NCI-H2081 treated with DMSO at 0.1 percent for 48 hours (cell line): ENCODE measurements at regions not wholly inside any gene's neighbourhood (a gene's known extent, or its start where the extent isn't known, plus 50 kb on each side); places are given as distances from the start of the nearest gene placed in this dataset.

Experiments used
- DNase-seq: peaks from one replicate; lab custom pipeline; 2025; lab: John Stamatoyannopoulos, UW

DNA sequence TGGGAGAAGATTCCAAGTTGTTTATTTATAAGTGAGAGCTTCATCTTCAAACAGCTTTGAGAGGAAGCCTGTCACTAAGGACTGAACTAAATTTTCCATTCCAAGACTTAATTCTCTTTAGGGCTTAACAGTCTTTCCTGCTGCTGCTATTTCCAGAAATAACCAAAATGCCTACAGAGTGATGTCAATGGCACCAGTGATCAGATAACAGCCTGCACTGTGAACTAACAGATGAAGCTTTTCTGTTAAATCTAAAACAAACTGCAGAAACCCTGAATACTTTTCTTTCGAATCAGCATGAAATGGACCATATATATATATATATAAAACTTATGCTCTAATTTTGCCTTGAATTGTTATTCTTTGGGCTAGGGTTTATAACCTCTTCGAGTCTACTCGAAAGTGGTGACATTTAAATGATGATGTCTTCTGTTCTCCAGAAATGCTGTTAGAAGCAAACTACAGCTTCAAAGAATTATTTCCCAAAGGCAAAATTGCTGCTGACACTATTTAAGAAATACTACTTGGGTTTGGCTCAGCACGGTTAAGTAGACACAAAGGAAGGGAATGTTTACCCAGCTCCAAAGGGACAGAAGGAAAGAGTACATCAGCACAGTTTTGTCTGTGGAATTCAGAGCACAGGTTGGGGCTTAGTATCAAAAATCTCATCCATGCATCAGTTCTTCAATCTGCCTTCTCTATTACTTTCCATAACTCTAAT, 238.5 kb upstream of the LRRN1 start:
- DNase-seq, result no peak

DNA sequence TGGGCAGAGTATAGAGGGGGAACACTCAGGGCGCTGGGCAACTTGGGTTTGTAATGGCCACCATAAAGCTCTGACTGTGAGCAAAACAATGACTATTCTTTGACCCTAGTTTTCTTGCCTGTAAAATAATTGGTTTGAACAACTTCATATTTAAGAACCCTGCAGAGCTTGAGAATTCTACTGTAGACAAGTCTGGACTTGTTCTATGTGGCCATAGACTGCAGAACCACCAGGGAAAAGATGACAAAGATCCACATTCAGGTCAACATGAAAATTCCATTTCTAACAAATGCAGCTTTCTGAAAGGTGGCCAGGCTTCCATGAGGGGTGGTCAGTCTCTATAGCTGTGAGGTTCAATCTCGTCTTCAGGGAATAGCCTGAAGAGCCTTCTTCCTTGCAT, 239.4 kb upstream of the LRRN1 start:
- no peak for DNase-seq

DNA sequence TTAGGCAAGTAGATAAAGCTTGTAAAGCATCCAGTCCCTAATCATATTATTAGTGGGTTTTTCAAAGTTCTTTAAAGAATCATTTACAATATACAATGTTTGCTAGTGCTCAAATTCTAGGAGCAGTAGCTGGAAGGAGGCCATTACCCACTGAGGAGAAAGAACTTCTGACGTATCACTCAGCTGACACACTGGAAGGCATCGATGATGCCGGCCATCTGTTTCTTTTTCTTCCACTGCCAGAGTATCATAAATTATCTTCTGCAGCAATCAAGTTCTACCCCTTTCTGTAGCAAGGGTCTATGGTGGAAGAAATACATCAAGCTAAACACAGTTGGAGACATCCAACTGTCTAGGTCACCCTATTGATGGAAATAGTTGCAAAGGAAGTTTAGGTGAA, 243.2 kb upstream of the LRRN1 start:
- DNase-seq, result no peak

DNA sequence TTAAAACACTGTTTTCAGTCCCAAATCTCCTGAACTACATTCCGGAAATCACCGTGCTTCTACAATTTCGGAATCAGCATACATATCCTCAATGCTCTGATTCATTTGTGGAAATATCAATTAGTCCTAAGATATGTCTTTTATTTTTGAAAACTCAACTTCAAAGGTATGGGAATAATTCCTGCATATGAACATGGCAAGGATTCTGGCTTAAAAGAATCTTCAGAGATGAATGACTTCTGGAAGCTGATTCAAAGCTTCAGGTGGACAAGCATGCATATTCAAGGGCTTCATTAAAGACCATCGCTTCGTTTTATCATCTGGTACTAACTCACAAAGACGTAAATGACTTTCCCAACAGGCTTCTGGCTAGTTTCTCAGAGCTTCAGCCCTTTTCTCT, 246.0 kb upstream of the LRRN1 start:
- DNase-seq, result no peak

DNA sequence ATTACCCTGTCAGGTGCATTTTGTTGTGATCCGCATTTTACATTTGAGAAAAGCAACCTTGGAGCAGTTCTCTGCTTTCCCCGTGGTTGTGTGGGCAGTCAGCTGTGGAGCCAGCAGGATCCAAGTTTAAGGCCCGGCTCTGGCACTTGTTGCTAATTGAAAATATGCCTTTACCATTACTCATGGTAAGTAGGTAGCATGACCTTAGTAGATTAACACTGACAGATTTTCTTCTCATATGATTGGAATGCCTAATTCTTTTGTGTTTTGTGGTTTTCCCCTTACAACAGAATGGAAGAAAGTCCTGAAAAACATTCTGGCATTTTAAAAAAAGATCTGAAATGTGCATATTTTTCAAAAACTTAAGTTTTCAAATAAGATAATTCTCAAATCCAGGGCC, 246.5 kb upstream of the LRRN1 start:
- no peak for DNase-seq

DNA sequence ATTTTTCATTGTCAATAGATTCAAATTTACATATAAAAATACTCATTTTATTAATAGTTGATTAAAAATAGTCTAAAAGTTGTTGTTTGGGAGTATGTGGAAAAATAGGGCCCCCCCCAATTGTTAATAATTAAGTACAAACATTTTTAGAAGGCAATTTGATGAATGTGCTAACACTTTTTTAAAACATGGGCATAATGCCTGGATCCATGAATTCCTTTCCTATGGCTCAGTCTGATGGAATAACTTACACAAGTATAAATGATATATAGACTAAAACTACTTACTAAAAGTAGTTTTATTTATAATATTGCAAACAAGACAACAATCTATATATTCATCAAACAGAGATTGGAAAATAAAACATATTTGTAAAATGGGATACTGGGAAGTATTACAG, 247.2 kb upstream of the LRRN1 start:
- no peak for DNase-seq

DNA sequence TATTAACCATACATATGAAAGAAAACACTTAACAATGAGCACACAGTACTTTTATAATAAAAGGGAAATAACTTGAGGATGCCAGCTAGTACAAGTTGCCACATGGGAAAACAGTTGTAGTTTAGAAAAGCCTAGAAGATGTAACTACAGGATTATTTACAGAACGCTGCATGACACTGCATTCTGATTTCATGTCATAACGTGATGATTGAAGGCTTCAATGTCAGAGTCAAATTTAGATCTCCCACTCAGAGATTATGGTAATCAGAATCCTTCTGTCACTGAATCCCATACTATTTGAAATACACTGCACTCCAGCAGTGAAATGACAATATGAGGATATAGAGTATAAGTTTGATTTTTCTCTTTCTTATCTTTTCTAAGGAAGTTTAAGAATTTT, 253.9 kb upstream of the LRRN1 start:
- DNase-seq, result no peak

DNA sequence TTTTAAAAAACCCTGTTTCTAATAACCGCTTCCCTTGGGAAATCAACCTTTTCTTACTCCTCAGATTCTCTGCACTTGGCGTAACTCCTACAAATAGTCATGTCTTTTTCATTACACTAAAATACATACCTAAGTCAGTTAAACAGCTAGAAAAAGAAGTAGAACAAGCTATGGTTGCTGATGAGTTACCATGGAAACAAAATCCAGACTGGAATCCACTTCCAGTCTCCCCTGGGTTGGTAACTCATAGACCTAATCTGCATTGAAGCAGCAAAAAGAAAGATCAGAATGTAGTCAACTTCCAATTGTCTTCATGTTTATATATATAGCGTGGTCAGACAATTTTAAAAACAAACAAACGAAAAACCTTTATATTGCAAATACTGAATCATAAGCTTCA, 260.8 kb upstream of the LRRN1 start:
- no peak for DNase-seq

DNA sequence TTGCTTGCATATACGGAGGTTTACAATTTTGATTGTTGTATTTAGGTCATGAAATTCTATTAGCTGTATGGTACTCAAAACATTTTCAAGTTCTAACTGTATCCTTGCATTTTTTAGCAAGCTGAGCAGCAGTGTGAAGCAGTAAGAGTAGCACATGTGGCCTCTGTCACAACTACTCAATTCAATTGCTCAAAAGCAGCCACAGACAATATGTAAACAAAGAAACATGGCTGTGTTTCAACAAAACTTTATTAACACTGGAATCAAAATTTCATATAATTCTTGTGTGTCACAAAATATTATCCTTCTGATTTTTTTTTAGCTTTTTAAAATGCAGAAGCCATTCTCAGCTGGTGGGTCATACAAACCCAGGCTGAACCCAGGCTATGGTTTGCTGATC, 266.7 kb upstream of the LRRN1 start:
- DNase-seq, result no peak

DNA sequence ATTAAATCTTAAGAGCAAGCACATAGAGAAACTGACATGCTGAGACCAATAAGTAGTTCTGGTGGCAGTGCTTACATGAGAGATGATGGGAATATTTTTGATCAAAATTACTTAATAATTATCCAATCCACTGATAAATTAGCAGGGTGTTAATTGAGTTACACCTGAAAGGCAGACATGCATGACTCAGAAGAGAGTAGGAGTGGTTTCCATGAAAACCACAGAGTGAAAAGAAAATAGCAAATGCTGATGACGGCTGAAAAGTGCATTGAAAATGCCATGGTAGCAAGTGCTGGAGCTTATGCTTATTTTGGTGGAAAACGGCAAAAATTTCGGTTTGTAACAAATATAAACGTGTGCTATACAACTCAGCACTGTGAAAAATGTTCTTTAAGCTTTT, 267.8 kb upstream of the LRRN1 start:
- no peak for DNase-seq

DNA sequence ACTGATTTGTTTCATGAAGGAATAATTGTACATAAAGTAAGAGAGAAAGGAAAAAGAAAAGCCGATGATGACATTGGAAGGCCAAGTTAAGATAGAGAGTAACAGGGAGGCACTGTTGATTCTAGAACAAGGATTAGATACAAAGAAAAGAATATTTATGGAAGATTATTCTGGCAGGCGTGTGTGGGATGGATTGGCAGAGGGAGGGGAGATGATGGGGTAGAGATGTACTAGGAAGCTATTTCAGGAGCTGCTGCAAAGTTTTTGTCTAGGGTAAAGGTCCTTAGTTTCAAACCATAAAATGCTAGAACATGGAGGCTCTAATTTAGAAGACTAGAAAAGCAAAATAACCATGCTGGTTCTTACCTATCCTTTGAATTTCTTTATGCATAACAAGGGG, 280.0 kb upstream of the LRRN1 start:
- DNase-seq, result no peak

DNA sequence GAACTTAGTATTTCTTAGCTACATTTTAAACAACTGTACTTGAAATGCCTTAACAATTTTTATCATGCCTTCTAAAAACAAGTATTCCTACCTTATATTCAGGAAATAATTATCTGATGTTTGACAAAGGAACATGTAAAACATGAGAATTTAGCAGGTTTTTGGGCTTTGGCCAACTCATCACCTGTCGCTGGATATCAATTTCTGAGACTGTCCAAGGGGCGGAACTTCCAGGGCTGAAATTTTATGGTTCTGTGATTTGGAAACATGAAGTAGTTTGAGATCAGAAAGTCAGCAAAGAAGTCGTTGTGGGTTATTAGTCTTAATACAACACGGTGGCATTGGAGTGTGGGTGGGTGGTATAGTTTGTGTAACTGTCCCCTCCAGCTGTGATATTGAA, 282.2 kb upstream of the LRRN1 start:
- DNase-seq, result no peak

DNA sequence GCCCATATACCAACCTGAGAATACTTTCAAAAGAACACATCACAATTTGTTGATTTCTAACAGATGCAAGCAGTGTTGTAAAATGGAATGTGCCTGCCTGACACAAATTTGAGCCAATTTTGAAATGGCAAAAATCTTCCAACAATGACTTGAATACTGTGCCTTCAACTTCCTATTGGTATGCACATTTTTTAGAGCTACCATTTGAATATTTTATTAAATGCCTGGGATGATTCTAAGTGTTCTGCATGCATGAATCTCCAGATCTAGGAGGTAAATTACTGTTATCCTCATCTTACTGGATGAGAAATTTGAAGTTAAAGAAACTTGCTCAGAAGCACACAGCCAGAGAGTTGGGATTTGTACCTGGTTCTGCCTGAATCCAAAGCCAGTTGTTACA, 282.8 kb upstream of the LRRN1 start:
- no peak for DNase-seq

DNA sequence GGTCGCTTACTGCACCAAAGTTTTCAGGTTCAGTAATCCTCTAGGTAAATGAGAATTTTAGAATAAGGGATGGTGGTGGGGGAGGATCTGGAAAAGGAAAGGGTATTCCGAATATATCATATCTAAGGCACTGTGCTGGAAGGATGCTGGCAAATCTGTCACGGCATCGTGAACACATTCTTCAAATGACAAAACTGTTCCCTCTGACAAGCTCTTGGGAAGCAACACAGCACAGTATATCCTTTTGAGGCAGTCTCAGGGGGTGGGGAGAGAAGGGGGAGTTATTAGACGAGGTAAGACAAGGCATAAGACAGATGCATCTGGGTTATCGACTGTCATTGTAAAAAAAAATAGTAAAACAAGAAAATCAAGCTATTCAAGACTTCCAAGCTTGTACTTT, 289.6 kb upstream of the LRRN1 start:
- DNase-seq, result no peak

DNA sequence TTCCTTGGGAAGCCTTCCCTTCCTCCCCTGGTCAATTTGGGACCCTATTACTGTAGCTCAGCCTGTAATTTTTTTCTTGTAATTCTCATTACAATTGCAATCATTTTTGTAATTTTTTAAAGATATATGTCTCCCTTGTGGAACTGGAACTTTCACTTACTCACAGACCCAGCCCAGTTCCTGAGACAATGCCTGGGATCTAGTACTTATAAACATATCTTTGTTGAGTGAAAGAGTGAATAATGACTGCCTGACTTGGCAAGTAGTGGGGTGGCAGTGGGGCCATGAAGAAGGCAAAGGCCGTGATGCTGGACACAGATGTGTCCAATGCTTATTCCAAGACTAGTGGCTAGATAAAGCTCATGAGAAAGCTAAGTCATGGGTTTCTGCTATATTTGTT, 294.5 kb upstream of the LRRN1 start:
- no peak for DNase-seq

DNA sequence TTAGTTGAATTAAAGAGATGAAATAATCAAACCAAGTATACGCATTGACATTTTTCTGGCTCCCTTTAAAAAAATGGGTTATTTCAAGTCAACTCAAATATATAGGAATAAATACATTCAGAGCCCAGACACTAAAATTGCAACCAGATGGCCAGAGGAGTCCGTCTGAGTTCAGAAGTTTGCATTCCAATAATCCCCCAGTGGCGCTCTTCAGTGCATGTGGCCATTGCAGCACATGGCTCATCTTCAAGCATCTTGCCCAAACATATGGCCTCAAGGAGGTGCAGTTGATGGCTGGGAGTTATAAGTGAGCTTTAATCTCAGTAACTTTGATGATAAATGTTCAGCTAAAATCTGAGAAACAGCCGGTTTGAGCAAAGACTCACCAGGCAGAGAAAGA, 295.8 kb upstream of the LRRN1 start:
- DNase-seq, result no peak

DNA sequence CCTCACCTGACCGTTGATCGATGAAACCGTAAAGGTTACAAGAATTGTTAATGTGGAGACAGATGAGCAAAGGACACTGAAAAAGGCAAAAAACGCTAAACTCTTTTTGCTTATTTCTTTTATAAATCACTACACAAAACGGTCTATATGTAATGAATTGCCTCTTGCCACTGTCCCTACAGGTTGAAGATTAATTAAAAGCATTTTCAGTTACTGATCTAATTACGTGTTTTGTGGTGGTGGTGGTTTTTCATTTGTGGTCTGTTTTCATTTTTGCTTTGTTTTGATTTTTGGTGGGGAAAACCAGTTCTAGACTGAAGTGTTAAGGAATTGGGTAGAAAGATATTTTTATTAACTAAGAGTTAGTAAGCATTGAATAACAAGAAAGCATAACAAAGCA, 299.2 kb upstream of the LRRN1 start:
- no peak for DNase-seq

DNA sequence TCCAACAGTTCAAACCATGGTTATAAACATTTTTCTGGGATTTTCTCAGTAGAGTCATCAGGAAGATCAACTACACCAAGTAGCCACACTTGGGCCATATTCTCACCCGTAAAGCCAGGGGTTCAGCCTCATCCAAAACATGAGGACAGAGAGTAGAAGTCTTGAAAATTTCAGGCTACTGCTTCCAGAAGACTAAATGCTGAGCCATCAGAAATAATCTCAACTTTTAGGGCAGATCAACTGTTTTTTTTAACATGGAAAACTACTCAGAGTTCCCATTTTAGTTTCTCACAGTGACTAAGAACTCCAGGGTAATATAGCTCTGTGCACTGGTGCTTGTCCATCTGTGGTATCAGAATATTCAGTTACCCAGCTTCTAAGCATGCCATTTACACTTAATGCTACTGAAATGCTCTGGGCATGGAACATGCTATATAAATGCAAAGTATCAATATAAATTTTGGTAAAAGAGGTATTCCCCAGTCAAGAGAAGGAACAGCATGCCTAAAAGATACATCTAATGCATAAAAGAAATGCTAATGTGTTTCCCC, 300.1 kb upstream of the LRRN1 start:
- no peak for DNase-seq

DNA sequence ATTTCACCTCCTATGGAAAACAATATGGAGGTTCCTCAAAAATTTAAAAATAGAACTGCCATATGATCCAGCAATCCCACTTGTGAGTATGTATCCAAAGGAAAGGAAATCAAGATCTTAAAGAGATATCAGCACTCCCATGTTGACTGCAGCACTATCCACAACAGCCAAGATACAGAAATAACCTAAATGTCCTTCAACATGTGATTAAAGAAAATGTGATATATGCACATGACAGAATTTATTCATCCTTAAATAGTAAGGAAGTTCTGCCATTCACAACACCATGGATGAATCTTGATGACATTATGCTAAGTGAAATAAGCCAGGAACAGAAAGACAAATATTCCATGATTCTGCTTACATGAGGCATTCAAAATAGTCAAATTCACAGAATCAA, 303.6 kb upstream of the LRRN1 start:
- no peak for DNase-seq

DNA sequence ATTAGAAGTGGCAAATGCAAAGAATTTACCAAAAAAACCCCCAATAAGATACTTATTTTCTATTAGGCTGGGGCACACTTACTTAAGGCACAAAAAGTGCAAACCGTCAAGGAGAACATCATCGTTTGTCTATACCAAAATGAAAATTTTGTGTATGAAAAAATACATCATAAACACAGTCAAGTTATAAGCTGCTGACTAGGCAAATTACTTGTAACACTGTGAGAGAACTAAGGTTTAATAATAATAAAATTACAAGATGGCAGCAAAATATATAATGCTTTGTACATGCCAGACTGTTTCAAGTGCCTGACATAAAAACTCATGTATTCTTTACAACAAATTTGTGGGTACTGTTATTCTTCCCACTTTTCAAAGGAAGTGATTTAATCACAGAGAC, 297.2 kb upstream of the CRBN start:
- no peak for DNase-seq

DNA sequence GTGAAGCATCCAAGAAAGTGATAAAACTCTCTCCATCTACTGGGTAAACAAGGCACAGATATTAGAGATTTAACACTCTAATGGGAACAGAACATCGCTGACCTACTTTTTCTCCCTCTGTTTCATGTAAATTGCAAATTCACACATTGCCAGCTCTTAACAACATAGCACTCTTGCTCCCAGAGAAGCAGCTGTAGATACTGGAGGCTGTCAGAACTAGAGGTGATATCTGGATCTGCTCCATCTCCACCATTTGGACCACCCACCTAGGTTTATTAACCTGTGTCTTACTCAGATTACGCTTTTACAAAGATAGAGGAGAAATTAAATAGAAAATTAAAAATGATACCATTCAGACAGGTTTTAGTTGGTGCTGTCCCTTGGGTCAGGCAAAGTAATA, 289.1 kb upstream of the CRBN start:
- no peak for DNase-seq

DNA sequence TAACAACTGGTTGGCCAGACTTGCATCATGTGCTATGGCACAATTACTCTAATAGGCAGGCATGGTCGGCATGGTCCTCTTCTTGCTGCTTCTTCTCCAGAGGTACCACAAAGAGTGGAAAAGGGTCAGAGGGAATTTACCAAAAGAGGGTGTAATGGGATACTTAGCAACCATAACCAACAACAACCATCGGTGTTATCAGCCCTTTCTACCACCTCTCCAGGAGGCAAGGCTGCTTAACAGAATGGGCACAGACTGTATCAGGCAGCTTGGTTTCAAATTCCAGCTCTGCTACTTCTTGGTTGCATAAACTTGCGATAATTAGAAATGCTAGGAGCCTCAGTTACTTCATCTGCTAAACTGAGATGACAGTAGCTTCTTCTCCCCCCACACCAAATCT, 284.6 kb upstream of the CRBN start:
- DNase-seq, result no peak

DNA sequence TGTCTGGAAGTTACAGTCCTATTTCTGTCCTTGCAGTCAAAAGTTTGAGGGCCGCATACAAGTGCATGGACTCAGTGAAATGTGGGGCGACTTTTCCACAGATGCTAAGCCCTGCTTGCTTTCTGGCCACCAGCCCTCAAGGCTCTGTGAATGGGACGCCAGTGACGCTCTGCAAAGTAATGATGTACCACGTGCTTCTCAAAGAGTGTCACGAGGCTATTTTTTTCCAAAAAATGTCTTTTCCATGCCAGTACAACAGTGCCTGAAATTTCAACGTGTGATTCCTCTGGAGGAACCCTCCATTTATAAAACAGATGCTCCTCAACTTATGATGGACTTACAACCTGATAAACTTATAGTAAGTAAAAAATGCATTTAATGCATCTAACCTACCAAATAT, 281.8 kb upstream of the CRBN start:
- DNase-seq, result no peak

DNA sequence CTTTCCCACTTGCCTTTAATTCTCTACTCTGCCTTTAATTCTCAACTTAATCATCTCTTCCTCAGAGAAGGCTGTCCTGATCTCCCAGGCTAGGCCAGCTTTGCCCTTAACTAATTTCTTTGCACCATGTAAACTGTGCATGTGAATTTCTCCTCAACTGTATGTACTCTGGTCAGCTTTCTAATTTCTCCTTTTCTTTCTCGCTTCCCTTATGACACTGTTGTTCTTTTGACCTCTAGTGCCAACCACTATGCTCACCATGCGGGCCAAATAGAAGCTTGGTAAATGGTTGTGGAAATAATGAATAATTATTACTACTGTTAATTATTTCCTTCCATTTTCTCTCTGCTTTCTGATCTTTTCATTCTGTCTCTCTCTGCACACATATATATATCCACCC, 269.0 kb upstream of the CRBN start:
- no peak for DNase-seq

DNA sequence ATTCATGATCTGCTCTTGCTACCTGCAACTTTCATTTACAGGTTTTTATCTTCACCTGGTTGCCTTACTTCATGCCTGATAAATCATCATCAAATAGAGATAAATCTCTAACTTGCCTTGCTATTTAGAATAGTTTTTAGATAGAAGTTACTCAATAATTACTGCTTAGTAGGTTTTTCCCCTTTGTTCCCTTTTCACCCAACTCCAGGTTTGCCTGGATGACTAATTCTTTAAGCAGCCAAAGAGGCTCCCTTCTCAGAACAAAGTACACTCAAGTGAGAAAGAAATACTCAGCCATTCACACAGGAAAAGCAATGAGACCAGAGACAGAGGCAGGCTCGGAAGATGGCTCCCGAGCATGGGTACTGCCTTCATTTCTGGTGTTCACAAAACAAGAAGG, 268.1 kb upstream of the CRBN start:
- no peak for DNase-seq
